HG02973 (cell line): ENCODE measurements at regions not wholly inside any gene's neighbourhood (a gene's known extent, or its start where the extent isn't known, plus 50 kb on each side); places are given as distances from the start of the nearest gene placed in this dataset.
"Not testable (repeated sequence)": the region's sequence is repeated elsewhere in the genome, so short reads cannot be mapped to it uniquely, and the experiment has no call there.

Source experiments
- ATAC-seq: cut with Tn5 transposase; IDR thresholded peaks from one replicate; pipeline ENCODE4 v1.9.1; 2021; ENCODE audit warnings: moderate library complexity; ENCODE audit not compliant: unreplicated experiment

GRCh38 chr5:173667702-173668101 is 51.3 kb upstream of the BOD1 start:
- ATAC-seq = no peak

GRCh38 chr5:173668245-173668800 is 51.9 kb upstream of the BOD1 start:
- ATAC-seq = no peak

- no peak for ATAC-seq
These were observed 52.5 kb upstream of the BOD1 start for GRCh38 chr5:173668910-173669309.

- ATAC-seq = no peak
These were observed 53.0 kb upstream of the BOD1 start for GRCh38 chr5:173669483-173669882.

GRCh38 chr5:173670130-173670651 is 53.7 kb upstream of the BOD1 start:
- no peak for ATAC-seq

GRCh38 chr5:173670791-173671120 is 54.3 kb upstream of the BOD1 start:
- no peak for ATAC-seq

GRCh38 chr5:173671121-173671949 is 54.9 kb upstream of the BOD1 start:
- ATAC-seq = no peak

- no peak for ATAC-seq
These were observed 55.7 kb upstream of the BOD1 start for GRCh38 chr5:173672166-173672565.

- no peak for ATAC-seq
These were observed 56.4 kb upstream of the BOD1 start for GRCh38 chr5:173672891-173673290.

GRCh38 chr5:173673295-173674101 is 57.0 kb upstream of the BOD1 start:
- ATAC-seq = no peak

GRCh38 chr5:173675287-173675996 is 59.0 kb upstream of the BOD1 start:
- ATAC-seq = no peak

GRCh38 chr5:173676375-173676774 is 59.9 kb upstream of the BOD1 start:
- no peak for ATAC-seq

- no peak for ATAC-seq
These were observed 60.7 kb upstream of the BOD1 start for GRCh38 chr5:173677125-173677672.

GRCh38 chr5:173679909-173680630 is 63.6 kb upstream of the BOD1 start:
- peak; percentile 84 for ATAC-seq

GRCh38 chr5:173680660-173681242 is 64.3 kb upstream of the BOD1 start:
- peak; percentile 67 for ATAC-seq

GRCh38 chr5:173682313-173682712 is 65.9 kb upstream of the BOD1 start:
- no peak for ATAC-seq

- ATAC-seq = not testable (repeated sequence)
These were observed 68.1 kb upstream of the BOD1 start for GRCh38 chr5:173684535-173684934.

GRCh38 chr5:173686950-173687349 is 70.5 kb upstream of the BOD1 start:
- ATAC-seq = no peak

GRCh38 chr5:173688703-173689102 is 72.3 kb upstream of the BOD1 start:
- no peak for ATAC-seq
